Breast epithelium (tissue), 3 donors: ENCODE measurements at regions not wholly inside any gene's neighbourhood (a gene's known extent, or its start where the extent isn't known, plus 50 kb on each side); places are given as distances from the start of the nearest gene placed in this dataset.

Experiments used
- CTCF ChIP-seq, 3 donors: fragments of 450-650 bp; IDR thresholded peaks; one replicate each; pipeline ENCODE4 v1.5.1; 2016 to 2017; ENCODE audit warnings: antibody characterized with exemption in 3 of 3, mild to moderate bottlenecking in 3 of 3, moderate library complexity in 3 of 3
- POLR2AphosphoS5 ChIP-seq, 3 donors: sonication (generic); formaldehyde crosslinking; IDR thresholded peaks; one replicate each; pipeline ENCODE4 v1.6.1; 2017; ENCODE audit warnings: antibody characterized with exemption in 3 of 3

- TF ChIP-seq CTCF (IDR thresholded peaks at IDR 0.05) (no peak), POLR2AphosphoS5 (IDR thresholded peaks at IDR 0.05) (no peak)
Observed at GRCh38 chr20:22909436-22909835, 125.7 kb upstream of the SSTR4 start.
